ENCODE measurements at regions not wholly inside any gene's neighbourhood (a gene's known extent, or its start where the extent isn't known, plus 50 kb on each side); places are given as distances from the start of the nearest gene placed in this dataset.

GRCh38 chr5:38079620-38080402 is 178.5 kb upstream of the EGFLAM start:
- no peaks in the 10 kb centered on the region for H3K36me3 ChIP-seq (ENCODE audit: insufficient read depth, low read length)
- H3K36me3 Mint-ChIP-seq = no peaks in the 10 kb centered on the region
- POLR2A ChIA-PET = no interaction called here
- H3K4me1 ChIP-seq (ENCODE audit: insufficient read depth, low read length) = no peaks in the 10 kb centered on the region
- H3K4me1 Mint-ChIP-seq = no peaks in the 10 kb centered on the region
- no peak overlapping the region for H3K4me3 ChIP-seq (ENCODE audit: low read length)
- no peaks in the 10 kb centered on the region for H3K27me3 Mint-ChIP-seq
- H3K27ac Mint-ChIP-seq = no peak overlapping the region
- peaks cover 0 to 4% (median 0%) of the 10 kb centered on the region in 5 donors for H3K9me3 Mint-ChIP-seq
- DNase-seq = no peak
- H3K4me3 Mint-ChIP-seq = no peak overlapping the region
- CTCF ChIA-PET = no interaction called here
- no peaks in the 10 kb centered on the region for H3K27me3 ChIP-seq (ENCODE audit: insufficient read depth, low read length, poor library complexity, severe bottlenecking)
- H3K27ac ChIP-seq (ENCODE audit: low read depth, low read length) = no peak overlapping the region
- no peaks in the 10 kb centered on the region for H3K9me3 ChIP-seq (ENCODE audit: low read length)

- H3K9me3 ChIP-seq (ENCODE audit: low read length) = no peaks in the 10 kb centered on the region
- no peaks in the 10 kb centered on the region for H3K4me1 ChIP-seq (ENCODE audit: insufficient read depth, low read length)
- no peaks in the 10 kb centered on the region for H3K27me3 Mint-ChIP-seq
- no peak overlapping the region for H3K27ac ChIP-seq (ENCODE audit: low read depth, low read length)
- no peak overlapping the region for H3K4me3 ChIP-seq (ENCODE audit: low read length)
- H3K4me3 Mint-ChIP-seq = no peak overlapping the region
- ChIA-PET POLR2A (no interaction called here), CTCF (no interaction called here)
- no peak overlapping the region for H3K27ac Mint-ChIP-seq
- H3K27me3 ChIP-seq (ENCODE audit: insufficient read depth, low read length, poor library complexity, severe bottlenecking) = no peaks in the 10 kb centered on the region
- no peak for DNase-seq
- H3K36me3 Mint-ChIP-seq = no peaks in the 10 kb centered on the region
- H3K36me3 ChIP-seq (ENCODE audit: insufficient read depth, low read length) = no peaks in the 10 kb centered on the region
- H3K4me1 Mint-ChIP-seq = no peaks in the 10 kb centered on the region
- H3K9me3 Mint-ChIP-seq = peaks cover 0 to 4% (median 0%) of the 10 kb centered on the region in 5 donors
Observed at GRCh38 chr5:38078161-38078560, 180.2 kb upstream of the EGFLAM start.

GRCh38 chr5:38077652-38078051 is 180.7 kb upstream of the EGFLAM start:
- DNase-seq = no peak
- H3K27me3 ChIP-seq (ENCODE audit: insufficient read depth, low read length, poor library complexity, severe bottlenecking) = no peaks in the 10 kb centered on the region
- H3K27ac Mint-ChIP-seq = no peak overlapping the region
- H3K4me1 Mint-ChIP-seq = no peaks in the 10 kb centered on the region
- no peaks in the 10 kb centered on the region for H3K4me1 ChIP-seq (ENCODE audit: insufficient read depth, low read length)
- peaks cover 0 to 4% (median 0%) of the 10 kb centered on the region in 5 donors for H3K9me3 Mint-ChIP-seq
- H3K4me3 ChIP-seq (ENCODE audit: low read length) = no peak overlapping the region
- POLR2A ChIA-PET = no interaction called here
- CTCF ChIA-PET = no interaction called here
- H3K9me3 ChIP-seq (ENCODE audit: low read length) = no peaks in the 10 kb centered on the region
- H3K27me3 Mint-ChIP-seq = no peaks in the 10 kb centered on the region
- H3K36me3 Mint-ChIP-seq = no peaks in the 10 kb centered on the region
- H3K4me3 Mint-ChIP-seq = no peak overlapping the region
- H3K27ac ChIP-seq (ENCODE audit: low read depth, low read length) = no peak overlapping the region
- H3K36me3 ChIP-seq (ENCODE audit: insufficient read depth, low read length) = no peaks in the 10 kb centered on the region

- Histone ChIP-seq H3K4me1 (ENCODE audit: insufficient read depth, low read length) (no peaks in the 10 kb centered on the region), H3K36me3 (ENCODE audit: insufficient read depth, low read length) (no peaks in the 10 kb centered on the region), H3K27ac (ENCODE audit: low read depth, low read length) (no peak overlapping the region), H3K9me3 (ENCODE audit: low read length) (no peaks in the 10 kb centered on the region), H3K27me3 (ENCODE audit: insufficient read depth, low read length, poor library complexity, severe bottlenecking) (no peaks in the 10 kb centered on the region), H3K4me3 (ENCODE audit: low read length) (no peak overlapping the region)
- ChIA-PET POLR2A (no interaction called here), CTCF (no interaction called here)
- H3K27me3 Mint-ChIP-seq = no peaks in the 10 kb centered on the region
- H3K4me3 Mint-ChIP-seq = no peak overlapping the region
- DNase-seq = no peak
- peaks cover 0 to 4% (median 3%) of the 10 kb centered on the region in 5 donors for H3K9me3 Mint-ChIP-seq
- no peaks in the 10 kb centered on the region for H3K36me3 Mint-ChIP-seq
- H3K4me1 Mint-ChIP-seq = no peaks in the 10 kb centered on the region
- no peak overlapping the region for H3K27ac Mint-ChIP-seq
Observed at GRCh38 chr5:38071831-38072694, 186.3 kb upstream of the EGFLAM start.

DNA sequence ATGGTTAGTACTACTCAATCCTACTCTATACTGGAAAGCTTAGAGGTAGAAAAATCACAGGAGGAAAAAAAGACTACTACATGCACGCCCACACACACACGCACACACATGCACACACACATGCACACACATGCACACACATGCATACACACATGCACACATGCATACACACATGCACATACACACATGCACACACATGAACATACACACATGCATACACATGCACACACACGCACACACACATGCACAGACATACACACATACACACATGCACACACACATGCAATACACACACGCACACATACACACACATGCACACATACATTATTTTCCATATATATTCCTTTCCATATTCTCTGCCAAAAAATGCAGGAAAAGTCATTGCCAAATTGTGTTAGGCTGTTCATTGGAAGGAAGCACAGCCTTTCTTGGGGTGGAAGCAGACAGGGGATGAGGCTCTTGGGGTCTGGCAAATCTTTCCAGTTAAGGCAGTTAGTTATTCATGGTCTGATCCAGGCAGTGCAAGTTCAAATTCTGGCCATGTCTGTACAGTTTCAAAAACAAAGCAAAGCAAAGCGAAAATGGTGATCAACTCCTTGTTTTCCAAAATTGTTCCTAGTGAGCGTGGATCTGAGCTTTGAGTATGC is 187.9 kb upstream of the EGFLAM start:
- Mint-ChIP-seq H3K9me3 (peaks cover 0 to 3% (median 1%) of the 10 kb centered on the region in 5 donors), H3K4me1 (no peaks in the 10 kb centered on the region), H3K27me3 (no peaks in the 10 kb centered on the region), H3K36me3 (no peaks in the 10 kb centered on the region), H3K4me3 (no peak overlapping the region), H3K27ac (no peak overlapping the region)
- no peak for DNase-seq
- Histone ChIP-seq H3K4me1 (ENCODE audit: insufficient read depth, low read length) (no peaks in the 10 kb centered on the region), H3K36me3 (ENCODE audit: insufficient read depth, low read length) (no peaks in the 10 kb centered on the region), H3K27me3 (ENCODE audit: insufficient read depth, low read length, poor library complexity, severe bottlenecking) (no peaks in the 10 kb centered on the region), H3K4me3 (ENCODE audit: low read length) (no peak overlapping the region), H3K27ac (ENCODE audit: low read depth, low read length) (no peak overlapping the region), H3K9me3 (ENCODE audit: low read length) (no peaks in the 10 kb centered on the region)
- ChIA-PET POLR2A (no interaction called here), CTCF (no interaction called here)

DNA sequence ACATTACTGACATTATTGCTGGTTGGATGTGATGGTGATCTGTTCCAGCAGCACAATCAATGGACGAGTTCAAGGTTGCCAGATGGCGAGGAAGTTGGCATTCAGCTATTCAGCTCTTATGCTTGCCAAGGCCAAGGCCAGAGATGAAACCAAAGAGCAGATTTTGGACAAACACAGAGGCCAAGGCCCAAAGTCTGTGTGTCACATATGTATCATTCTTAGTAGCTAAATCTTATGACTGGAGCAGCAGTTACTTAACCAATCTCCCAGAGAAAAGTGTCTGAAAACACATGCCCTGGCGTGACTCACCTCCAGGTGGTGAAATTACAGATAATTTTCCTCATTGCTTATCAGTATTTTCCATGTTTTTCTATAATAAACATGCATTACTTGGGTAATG is 189.0 kb upstream of the EGFLAM start:
- Histone ChIP-seq H3K9me3 (ENCODE audit: low read length) (no peaks in the 10 kb centered on the region), H3K36me3 (ENCODE audit: insufficient read depth, low read length) (no peaks in the 10 kb centered on the region), H3K27me3 (ENCODE audit: insufficient read depth, low read length, poor library complexity, severe bottlenecking) (no peaks in the 10 kb centered on the region), H3K27ac (ENCODE audit: low read depth, low read length) (no peak overlapping the region), H3K4me1 (ENCODE audit: insufficient read depth, low read length) (no peaks in the 10 kb centered on the region), H3K4me3 (ENCODE audit: low read length) (no peak overlapping the region)
- Mint-ChIP-seq H3K36me3 (no peaks in the 10 kb centered on the region), H3K4me1 (no peaks in the 10 kb centered on the region), H3K9me3 (peaks cover 0 to 5% (median 3%) of the 10 kb centered on the region in 5 donors), H3K27ac (no peak overlapping the region), H3K4me3 (no peak overlapping the region), H3K27me3 (no peaks in the 10 kb centered on the region)
- POLR2A ChIA-PET = no interaction called here
- CTCF ChIA-PET = no interaction called here
- no peak for DNase-seq

- DNase-seq = no peak
- H3K27me3 ChIP-seq (ENCODE audit: insufficient read depth, low read length, poor library complexity, severe bottlenecking) = no peaks in the 10 kb centered on the region
- H3K4me1 Mint-ChIP-seq = no peaks in the 10 kb centered on the region
- POLR2A ChIA-PET = no interaction called here
- no peak overlapping the region for H3K27ac ChIP-seq (ENCODE audit: low read depth, low read length)
- no peaks in the 10 kb centered on the region for H3K36me3 Mint-ChIP-seq
- no peaks in the 10 kb centered on the region for H3K4me1 ChIP-seq (ENCODE audit: insufficient read depth, low read length)
- no peaks in the 10 kb centered on the region for H3K36me3 ChIP-seq (ENCODE audit: insufficient read depth, low read length)
- no peak overlapping the region for H3K4me3 ChIP-seq (ENCODE audit: low read length)
- CTCF ChIA-PET = no interaction called here
- H3K27me3 Mint-ChIP-seq = peaks cover 0 to 1% of the 10 kb centered on the region in 2 donors
- no peak overlapping the region for H3K4me3 Mint-ChIP-seq
- H3K9me3 ChIP-seq (ENCODE audit: low read length) = no peaks in the 10 kb centered on the region
- H3K27ac Mint-ChIP-seq = no peak overlapping the region
- H3K9me3 Mint-ChIP-seq = peaks cover 0 to 9% (median 2%) of the 10 kb centered on the region in 5 donors
Observed at GRCh38 chr5:38060354-38060753, 198.0 kb upstream of the EGFLAM start.

GRCh38 chr5:38059876-38060275 is 198.5 kb upstream of the EGFLAM start:
- H3K4me1 ChIP-seq (ENCODE audit: insufficient read depth, low read length) = no peaks in the 10 kb centered on the region
- Mint-ChIP-seq H3K36me3 (no peaks in the 10 kb centered on the region), H3K4me3 (no peak overlapping the region), H3K4me1 (no peaks in the 10 kb centered on the region), H3K27ac (no peak overlapping the region), H3K9me3 (peaks cover 0 to 7% (median 2%) of the 10 kb centered on the region in 5 donors), H3K27me3 (peaks cover 0 to 3% of the 10 kb centered on the region in 2 donors)
- H3K27me3 ChIP-seq (ENCODE audit: insufficient read depth, low read length, poor library complexity, severe bottlenecking) = no peaks in the 10 kb centered on the region
- H3K9me3 ChIP-seq (ENCODE audit: low read length) = no peaks in the 10 kb centered on the region
- no peak for DNase-seq
- ChIA-PET CTCF (no interaction called here), POLR2A (no interaction called here)
- no peak overlapping the region for H3K27ac ChIP-seq (ENCODE audit: low read depth, low read length)
- H3K36me3 ChIP-seq (ENCODE audit: insufficient read depth, low read length) = no peaks in the 10 kb centered on the region
- no peak overlapping the region for H3K4me3 ChIP-seq (ENCODE audit: low read length)

Measured in CD8-positive, alpha-beta memory T cell (primary cell).